Gastroesophageal sphincter (tissue), 3 donors: ENCODE measurements at regions not wholly inside any gene's neighbourhood (a gene's known extent, or its start where the extent isn't known, plus 50 kb on each side); places are given as distances from the start of the nearest gene placed in this dataset.

Source experiments
- CTCF ChIP-seq, 4 experiments: fragments of 200-600 bp in 2 of 4; fragments of 450-650 bp in 2 of 4; sonication (generic) in 1 of 4; IDR thresholded peaks; one replicate each; pipeline ENCODE4 v1.5.1; 2017 to 2019; ENCODE audit warnings: antibody characterized with exemption in 4 of 4, mild to moderate bottlenecking in 2 of 4, moderate library complexity in 2 of 4
- EP300 ChIP-seq: sonication (generic); formaldehyde crosslinking; IDR thresholded peaks from one replicate; pipeline ENCODE4 v1.6.1; 2017; ENCODE audit warnings: antibody characterized with exemption, mild to moderate bottlenecking
- POLR2A ChIP-seq, 2 donors: fragments of 450-650 bp; IDR thresholded peaks; one replicate each; pipeline ENCODE4 v1.6.1; 2017; ENCODE audit warnings: antibody characterized with exemption in 2 of 2, mild to moderate bottlenecking in 2 of 2, moderate library complexity in 1 of 2
- POLR2AphosphoS5 ChIP-seq: sonication (generic); formaldehyde crosslinking; IDR thresholded peaks from one replicate; pipeline ENCODE4 v1.6.1; 2017; ENCODE audit warnings: antibody characterized with exemption

- no peak for TF ChIP-seq CTCF (IDR thresholded peaks at IDR 0.05)
- TF ChIP-seq POLR2A (IDR thresholded peaks at IDR 0.05): no peak
- TF ChIP-seq POLR2AphosphoS5: no peak
- no peak for TF ChIP-seq EP300
These were observed 1440.2 kb upstream of the ACO1 start for GRCh38 chr9:30944225-30944569.
